Left lobe of liver (tissue), 2 donors: ENCODE measurements at regions not wholly inside any gene's neighbourhood (a gene's known extent, or its start where the extent isn't known, plus 50 kb on each side); places are given as distances from the start of the nearest gene placed in this dataset.
"Not testable (repeated sequence)": the region's sequence is repeated elsewhere in the genome, so short reads cannot be mapped to it uniquely, and the experiment has no call there.

Experiments used
- ATAC-seq: fragments of 200-7000 bp; cut with Tn5 transposase; one replicate; pipeline ENCODE4 v1.9.1; 2020; ENCODE audit warnings: mild to moderate bottlenecking, moderate library complexity
- DNase-seq: peaks from one replicate; pipeline ENCODE4 v3.0.0-alpha.2; 2020; ENCODE audit warnings: low spot score
- donor health status: DM: no; HTN: no; CAD: no; lungs with moderate emphysema.
- donor health status: DM: no; HTN: yes; CAD: no.

DNA sequence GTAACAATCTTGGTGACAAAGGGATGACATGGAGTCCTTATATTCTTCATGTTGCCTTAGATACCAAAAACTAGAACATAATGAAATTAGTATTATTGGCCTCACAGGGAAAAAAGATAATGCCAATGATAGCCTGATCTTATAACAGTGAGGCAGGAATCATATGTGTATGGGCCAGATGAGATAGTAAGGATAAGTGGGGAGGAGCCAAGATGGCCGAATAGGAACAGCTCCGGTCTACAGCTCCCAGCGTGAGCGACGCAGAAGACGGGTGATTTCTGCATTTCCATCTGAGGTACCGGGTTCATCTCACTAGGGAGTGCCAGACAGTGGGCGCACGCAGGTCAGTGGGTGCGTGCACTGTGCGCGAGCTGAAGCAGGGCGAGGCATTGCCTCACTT, 1543.4 kb downstream of the OLFM4 start:
- not testable (repeated sequence) for DNase-seq, ATAC-seq

GRCh38 chr13:54573186-54573585, 1544.6 kb downstream of the OLFM4 start:
- no peak for ATAC-seq
- no peak for DNase-seq

GRCh38 chr13:54574791-54575190, 1546.2 kb downstream of the OLFM4 start:
- no peak for DNase-seq
- ATAC-seq, result no peak

GRCh38 chr13:54591540-54591939, 1562.9 kb downstream of the OLFM4 start:
- no peak for ATAC-seq
- DNase-seq, result no peak

DNA sequence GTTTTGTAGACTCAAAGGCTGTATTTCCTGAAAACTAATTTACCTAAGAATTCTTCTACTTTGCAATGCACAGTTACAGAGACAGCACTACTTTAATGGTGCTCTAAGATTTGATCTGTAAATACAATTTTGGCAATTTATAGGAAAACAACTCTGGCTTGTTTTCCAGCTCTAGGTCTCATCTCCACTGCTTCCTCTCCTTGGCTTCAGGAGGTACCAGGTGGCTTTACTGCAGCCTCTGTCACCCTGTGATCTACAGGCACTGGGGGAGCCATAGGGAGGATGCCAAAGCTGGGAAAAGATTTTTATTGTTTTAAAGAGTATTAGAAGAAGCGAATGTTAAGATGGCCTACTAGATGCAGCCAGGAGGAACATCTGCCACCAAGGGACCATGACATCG, 1563.6 kb downstream of the OLFM4 start:
- ATAC-seq, result no peak
- no peak for DNase-seq

DNA sequence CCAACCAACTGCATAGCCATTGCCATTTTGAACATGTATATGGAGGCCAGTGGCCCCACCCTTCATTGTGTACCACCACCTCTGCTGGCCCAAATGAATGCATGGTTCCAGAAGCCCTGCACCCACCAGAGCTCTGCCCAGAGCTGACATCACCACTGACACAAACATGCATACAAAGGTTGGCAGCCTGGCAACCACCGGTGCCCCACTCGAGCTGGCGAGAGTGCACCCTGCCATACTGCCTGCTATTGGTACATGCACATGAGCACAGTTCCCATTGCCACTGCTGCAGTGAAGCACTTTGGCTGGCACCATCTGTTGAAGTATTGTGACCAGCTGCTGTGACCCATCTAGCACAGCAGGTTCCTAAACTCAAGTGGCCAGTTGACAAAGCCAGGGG, 1564.9 kb downstream of the OLFM4 start:
- DNase-seq (no peak), ATAC-seq (no peak)

DNA sequence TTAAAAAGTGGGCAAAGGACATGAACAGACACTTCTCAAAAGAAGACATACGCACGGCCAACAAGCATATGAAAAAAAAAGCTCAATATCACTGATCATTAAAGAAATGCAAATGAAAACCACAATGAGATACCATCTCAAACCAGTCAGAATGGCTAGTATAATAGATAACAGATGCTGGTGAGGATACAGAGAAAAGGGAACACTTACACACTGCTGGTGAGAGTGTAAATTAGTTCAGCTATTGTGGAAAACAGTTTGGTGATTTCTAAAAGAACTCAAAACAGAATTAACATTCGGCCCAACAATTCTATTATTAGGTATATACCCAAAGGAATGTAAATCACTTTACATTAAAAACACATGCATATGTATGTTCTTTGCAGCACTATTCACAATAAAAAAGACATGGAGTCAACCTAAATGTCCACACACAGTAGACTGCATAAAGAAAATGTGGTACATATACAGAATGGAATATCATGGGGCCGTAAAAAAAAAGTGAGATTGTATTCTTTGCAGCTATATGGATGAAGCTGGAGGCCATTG, 1569.0 kb downstream of the OLFM4 start:
- ATAC-seq (no peak), DNase-seq (no peak)

GRCh38 chr13:54599413-54599812, 1570.8 kb downstream of the OLFM4 start:
- no peak for DNase-seq
- ATAC-seq, result no peak

DNA sequence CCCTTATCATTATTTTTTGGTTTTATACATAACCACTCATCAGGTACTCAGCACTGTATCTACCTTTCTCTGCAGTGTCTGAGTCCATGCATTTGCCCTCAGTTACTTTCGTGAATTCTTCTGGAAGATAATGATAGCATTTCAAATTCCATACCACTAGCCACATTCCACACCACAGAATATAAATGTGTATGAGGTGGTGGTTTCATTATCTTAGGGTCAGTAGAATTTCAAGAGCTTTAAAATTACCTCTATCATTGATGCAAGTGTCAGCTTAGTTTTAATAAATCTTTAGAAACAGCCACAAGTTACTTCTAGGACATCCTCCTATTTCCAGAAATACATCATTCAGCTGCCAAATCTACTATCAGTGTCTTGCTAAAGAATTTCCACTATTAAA, 1578.3 kb downstream of the OLFM4 start:
- ATAC-seq, result no peak

DNA sequence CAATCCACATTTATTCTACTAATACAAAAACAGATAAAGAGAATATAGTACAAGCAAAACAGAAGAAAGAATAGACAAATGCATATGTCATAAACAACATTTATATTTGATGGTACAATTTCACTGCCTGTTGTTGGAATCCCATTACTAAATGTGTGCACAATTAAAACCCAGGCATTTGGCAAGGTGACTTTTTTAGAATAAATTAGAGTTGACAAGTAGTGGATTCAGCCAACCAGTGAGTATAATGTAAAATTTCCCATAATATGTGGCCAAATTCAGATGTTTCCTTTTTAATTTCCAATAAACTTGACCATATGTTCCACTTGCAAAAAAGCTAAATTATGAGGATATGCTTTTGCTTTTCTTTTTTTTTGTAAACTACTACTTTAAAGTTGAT, 1578.8 kb downstream of the OLFM4 start:
- no peak for DNase-seq
- no peak for ATAC-seq

More for the DNA sequence above, 1578.3 kb downstream of the OLFM4 start:
- no peak for DNase-seq

GRCh38 chr13:54611390-54611789, 1582.8 kb downstream of the OLFM4 start:
- ATAC-seq, result no peak
- DNase-seq, result no peak

DNA sequence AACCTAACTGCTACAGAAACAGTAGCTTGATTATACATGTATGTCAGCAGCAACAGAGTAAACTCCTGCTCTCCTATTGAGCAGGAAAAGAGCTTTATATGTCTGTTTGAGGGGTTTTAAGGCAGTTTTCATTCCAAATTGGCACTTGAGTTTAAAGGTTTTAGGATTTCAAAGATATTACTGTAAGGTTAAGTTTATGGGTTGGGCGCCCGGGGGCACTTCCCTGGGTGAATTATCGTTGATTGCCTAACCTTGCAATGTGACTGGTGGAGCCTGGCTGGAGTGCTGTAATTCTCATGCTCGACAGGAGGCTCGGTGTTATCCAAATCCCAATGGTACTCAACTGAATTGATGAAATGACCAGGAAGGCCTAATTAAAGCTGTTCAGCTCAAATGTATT, 1586.1 kb downstream of the OLFM4 start:
- no peak for ATAC-seq
- no peak for DNase-seq

- not testable (repeated sequence) for DNase-seq, ATAC-seq
Measured at GRCh38 chr13:54626504-54626903, 1597.9 kb downstream of the OLFM4 start.

DNA sequence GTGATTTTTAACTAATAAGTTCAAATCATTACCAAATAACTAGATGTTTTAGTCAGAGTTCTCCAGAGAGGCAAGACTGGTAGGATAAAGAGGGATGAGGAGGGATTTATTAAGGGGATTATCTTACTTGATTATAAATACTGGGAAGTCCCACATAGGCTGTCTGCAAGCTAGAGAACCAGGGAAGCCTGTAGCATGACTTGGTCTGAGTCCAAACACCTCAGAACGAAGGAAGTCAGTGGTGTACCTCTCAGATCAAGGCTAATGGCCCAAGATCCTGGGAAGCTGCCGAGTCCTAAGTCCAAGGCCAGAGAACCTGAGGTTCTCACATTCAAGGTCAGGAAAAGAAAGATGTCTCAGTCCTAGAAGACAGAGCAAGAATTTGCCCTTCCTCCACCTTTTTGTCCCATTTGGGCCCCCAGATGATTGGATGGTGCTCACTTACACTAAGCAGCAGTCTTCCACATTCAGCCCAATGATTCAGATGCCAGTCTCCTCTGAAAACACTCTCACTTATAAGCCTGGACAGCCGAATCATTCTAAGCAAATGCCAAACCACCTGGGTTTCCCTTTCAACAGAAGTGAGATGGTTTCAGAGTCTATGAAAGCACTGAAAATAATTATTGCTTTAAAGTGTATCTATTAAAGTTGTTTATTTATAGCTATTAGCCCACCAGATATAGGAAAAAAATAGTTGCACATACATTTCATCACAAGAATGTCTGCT, 1599.2 kb downstream of the OLFM4 start:
- ATAC-seq (no peak), DNase-seq (no peak)

DNA sequence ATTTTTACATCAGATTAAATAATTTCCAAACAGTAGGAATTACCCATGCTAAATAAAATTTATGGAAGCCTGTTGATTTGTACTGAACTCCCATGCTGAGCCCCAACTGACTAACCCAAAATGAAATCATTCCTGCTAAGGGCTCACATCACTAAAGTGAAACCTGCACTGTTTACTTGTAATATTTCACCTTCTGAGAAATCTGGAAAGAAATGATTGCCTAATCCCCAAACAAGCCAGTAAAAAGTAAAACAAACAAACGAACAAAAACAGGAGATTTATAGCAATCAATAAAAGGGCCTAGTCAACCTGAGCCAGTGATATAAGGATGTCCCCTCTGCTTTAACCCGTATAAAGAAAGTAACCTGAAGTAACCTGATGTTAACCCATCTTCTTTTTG, 1599.8 kb downstream of the OLFM4 start:
- ATAC-seq (no peak), DNase-seq (no peak)

GRCh38 chr13:54633456-54633855, 1604.8 kb downstream of the OLFM4 start:
- ATAC-seq, result no peak

GRCh38 chr13:54636231-54636630, 1607.6 kb downstream of the OLFM4 start:
- DNase-seq (no peak), ATAC-seq (no peak)

More at GRCh38 chr13:54633456-54633855, 1604.8 kb downstream of the OLFM4 start:
- no peak for DNase-seq

GRCh38 chr13:54637366-54637765, 1608.8 kb downstream of the OLFM4 start:
- ATAC-seq (peak; percentile 27), DNase-seq (no peak)

DNA sequence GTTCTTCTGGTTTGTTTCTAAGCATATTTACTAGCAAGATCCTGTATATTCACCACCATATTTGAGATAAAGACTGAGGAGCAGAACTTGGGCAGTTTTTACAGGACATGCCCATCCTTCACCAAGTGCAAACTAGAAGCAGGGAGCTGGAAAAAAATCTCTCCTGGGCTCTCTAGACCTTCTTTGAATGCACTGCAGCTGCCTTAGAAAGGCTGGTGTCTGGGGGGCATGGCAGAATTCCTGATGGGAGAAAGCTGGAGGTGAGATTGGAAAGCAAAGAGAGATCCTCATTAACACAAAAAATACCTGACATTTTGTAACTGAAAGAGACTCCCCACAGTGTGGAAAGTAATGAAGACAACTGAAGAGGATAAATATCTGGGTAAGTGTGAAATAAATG, 1612.1 kb downstream of the OLFM4 start:
- DNase-seq, result no peak
- ATAC-seq, result no peak

GRCh38 chr13:54643863-54644262, 1615.2 kb downstream of the OLFM4 start:
- DNase-seq, result no peak
- no peak for ATAC-seq

- ATAC-seq, result no peak
- DNase-seq, result no peak
Measured at GRCh38 chr13:54647275-54647674, 1618.7 kb downstream of the OLFM4 start.

DNA sequence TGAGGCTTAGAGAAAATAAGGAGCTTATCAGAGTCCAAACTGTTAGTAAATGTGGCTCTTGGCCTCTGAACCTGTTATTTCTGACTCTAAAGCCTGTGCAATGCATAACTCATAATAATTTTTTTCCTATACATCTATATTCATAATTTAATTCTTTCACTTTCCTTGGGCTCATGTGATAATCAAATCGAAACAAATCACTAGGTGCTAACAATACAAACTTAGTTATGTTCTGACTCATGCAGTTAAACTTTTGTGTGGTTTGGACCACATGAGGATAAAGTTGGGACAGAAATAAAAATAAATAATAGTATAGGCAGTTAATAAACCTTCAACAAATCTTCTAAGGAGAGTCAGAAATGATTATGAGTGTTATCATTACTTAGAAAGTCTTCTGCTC, 1629.0 kb downstream of the OLFM4 start:
- ATAC-seq (no peak), DNase-seq (no peak)

DNA sequence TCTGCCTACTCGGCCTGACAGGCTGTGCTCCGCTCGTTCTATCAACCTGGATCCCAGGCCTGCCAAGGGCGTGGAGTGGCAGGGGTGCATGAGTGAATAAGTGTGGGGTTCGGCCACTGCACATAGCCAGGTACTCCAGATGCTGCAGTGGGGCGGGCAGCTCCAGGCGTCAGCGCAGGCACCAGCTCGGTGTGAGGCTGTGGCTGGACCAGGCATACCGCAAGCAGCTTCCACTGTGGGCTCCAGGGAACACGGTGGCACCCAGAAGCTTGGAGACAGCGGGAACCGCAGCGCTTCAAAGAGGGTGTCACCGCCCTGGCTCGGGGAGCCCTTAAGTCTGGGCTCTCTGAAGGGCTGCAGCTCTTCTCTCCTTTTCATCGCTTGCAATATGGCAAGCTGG, 1630.2 kb downstream of the OLFM4 start:
- DNase-seq (no peak), ATAC-seq (no peak)
